ENCODE measurements at regions not wholly inside any gene's neighbourhood (a gene's known extent, or its start where the extent isn't known, plus 50 kb on each side); places are given as distances from the start of the nearest gene placed in this dataset.

GRCh38 chr3:59578129-59578528 lies 528.3 kb upstream of the CFAP20DC start:
- no peak for DNase-seq

- no peak for DNase-seq
Observed at GRCh38 chr3:59576606-59577005, 526.8 kb upstream of the CFAP20DC start.

GRCh38 chr3:59575113-59576001 lies 525.5 kb upstream of the CFAP20DC start:
- peak; percentile 66 to 79 for DNase-seq

GRCh38 chr3:59573911-59574310 lies 524.1 kb upstream of the CFAP20DC start:
- peak; percentile 70 to 75 for DNase-seq

- DNase-seq, result no peak
Observed at GRCh38 chr3:59572106-59572505, 522.3 kb upstream of the CFAP20DC start.

GRCh38 chr3:59570806-59571205 lies 521.0 kb upstream of the CFAP20DC start:
- no peak for DNase-seq

GRCh38 chr3:59567661-59568060 lies 517.8 kb upstream of the CFAP20DC start:
- no peak for DNase-seq

- no peak for DNase-seq
Observed at GRCh38 chr3:59566481-59566975, 516.7 kb upstream of the CFAP20DC start.

- DNase-seq, result no peak
Observed at GRCh38 chr3:59565125-59565524, 515.3 kb upstream of the CFAP20DC start.

- no peak for DNase-seq
Observed at GRCh38 chr3:59563966-59564365, 514.1 kb upstream of the CFAP20DC start.

- no peak for DNase-seq
Observed at GRCh38 chr3:59563072-59563605, 513.3 kb upstream of the CFAP20DC start.

- DNase-seq, result no peak
Observed at GRCh38 chr3:59559721-59560435, 510.1 kb upstream of the CFAP20DC start.

- DNase-seq, result no peak
Observed at GRCh38 chr3:59558906-59559720, 509.3 kb upstream of the CFAP20DC start.

- no peak for DNase-seq
Observed at GRCh38 chr3:59555593-59556315, 505.9 kb upstream of the CFAP20DC start.

GRCh38 chr3:59553076-59553475 lies 503.3 kb upstream of the CFAP20DC start:
- no peak for DNase-seq

- DNase-seq, result no peak
Observed at GRCh38 chr3:59551834-59552233, 502.0 kb upstream of the CFAP20DC start.

- no peak for DNase-seq
Observed at GRCh38 chr3:59549962-59550361, 500.1 kb upstream of the CFAP20DC start.

- no peak for DNase-seq
Observed at GRCh38 chr3:59547874-59548273, 498.0 kb upstream of the CFAP20DC start.

- no peak for DNase-seq
Observed at GRCh38 chr3:59546522-59546921, 496.7 kb upstream of the CFAP20DC start.

- no peak for DNase-seq
Observed at GRCh38 chr3:59545374-59545773, 495.5 kb upstream of the CFAP20DC start.

GRCh38 chr3:59542276-59542675 lies 492.5 kb upstream of the CFAP20DC start:
- no peak for DNase-seq

- DNase-seq, result no peak
Observed at GRCh38 chr3:59540696-59541095, 490.9 kb upstream of the CFAP20DC start.
